K562 (cell line): ENCODE measurements at regions not wholly inside any gene's neighbourhood (a gene's known extent, or its start where the extent isn't known, plus 50 kb on each side); places are given as distances from the start of the nearest gene placed in this dataset.

Experiments
- CTCF ChIP-seq, 3 experiments: IDR thresholded peaks in 2 of 3; conservative IDR thresholded peaks in 1 of 3; 2 replicates each; pipeline ENCODE4 v1.5.1; 2011 to 2012; ENCODE audit warnings: low read length in 3 of 3, mild to moderate bottlenecking in 3 of 3, control low read depth in 2 of 3, improper control_type of control experiment in 1 of 3, inconsistent platforms in 1 of 3, low read depth in 1 of 3, mixed read lengths in 1 of 3, moderate library complexity in 1 of 3; ENCODE audit not compliant: insufficient read depth in 2 of 3
- GABPA ChIP-seq: fragments of 200-800 bp; sonication (Bioruptor generic); conservative IDR thresholded peaks from 2 replicates; pipeline ENCODE4 v1.6.1; 2016; ENCODE audit warnings: low read depth, missing genetic modification characterization, missing compliant biosample characterization
- HMGXB4 ChIP-seq: sonication (generic); formaldehyde crosslinking; IDR thresholded peaks from 2 replicates; pipeline ENCODE4 v1.8.1; 2023; ENCODE audit warnings: mild to moderate bottlenecking, missing genetic modification reagents
- TCF3 ChIP-seq: sonication (generic); formaldehyde crosslinking; IDR thresholded peaks from 2 replicates; pipeline ENCODE4 v1.4.0; 2020; ENCODE audit warnings: mild to moderate bottlenecking, missing genetic modification reagents
- ZBTB7A ChIP-seq: IDR thresholded peaks from 2 replicates; pipeline ENCODE4 v1.6.1; 2011; ENCODE audit warnings: low read depth, mild to moderate bottlenecking, low read length, moderate library complexity, borderline replicate concordance; ENCODE audit not compliant: control insufficient read depth

- TF ChIP-seq GABPA (tag) (no peak), ZBTB7A (no peak), CTCF (IDR thresholded peaks at IDR 0.05 in 2 of 3, conservative IDR thresholded peaks at IDR 0.05 in 1 of 3; ENCODE audit: insufficient read depth in 2 of 3, low read depth in 1 of 3, low read length in 3 of 3) (no peak), TCF3 (CRISPR knock-in tag) (no peak), HMGXB4 (no peak)
Measured at GRCh38 chrX:144809025-144809424, 438.3 kb upstream of the SPANXN1 start.
